HG02588 (cell line): ENCODE measurements at regions not wholly inside any gene's neighbourhood (a gene's known extent, or its start where the extent isn't known, plus 50 kb on each side); places are given as distances from the start of the nearest gene placed in this dataset.
"Not testable (repeated sequence)": the region's sequence is repeated elsewhere in the genome, so short reads cannot be mapped to it uniquely, and the experiment has no call there.

Experiments used
- ATAC-seq: cut with Tn5 transposase; IDR thresholded peaks from one replicate; pipeline ENCODE4 v1.9.1; 2021; ENCODE audit warnings: mild to moderate bottlenecking, moderate library complexity; ENCODE audit not compliant: unreplicated experiment

GRCh38 chr4:62550121-62550520 lies 1350.0 kb downstream of the ADGRL3 start:
- ATAC-seq, result no peak

GRCh38 chr4:62549601-62550000 lies 1349.5 kb downstream of the ADGRL3 start:
- no peak for ATAC-seq

GRCh38 chr4:62548765-62549164 lies 1348.6 kb downstream of the ADGRL3 start:
- ATAC-seq, result no peak

GRCh38 chr4:62548108-62548524 lies 1348.0 kb downstream of the ADGRL3 start:
- ATAC-seq, result no peak

GRCh38 chr4:62544428-62544827 lies 1344.3 kb downstream of the ADGRL3 start:
- ATAC-seq, result no peak

- no peak for ATAC-seq
Observed at GRCh38 chr4:62543002-62543401, 1342.9 kb downstream of the ADGRL3 start.

- ATAC-seq, result no peak
Observed at GRCh38 chr4:62533573-62533972, 1333.4 kb downstream of the ADGRL3 start.

GRCh38 chr4:62531731-62532130 lies 1331.6 kb downstream of the ADGRL3 start:
- ATAC-seq, result no peak

GRCh38 chr4:62531264-62531663 lies 1331.1 kb downstream of the ADGRL3 start:
- no peak for ATAC-seq

GRCh38 chr4:62528874-62529273 lies 1328.7 kb downstream of the ADGRL3 start:
- no peak for ATAC-seq

GRCh38 chr4:62526671-62527070 lies 1326.5 kb downstream of the ADGRL3 start:
- no peak for ATAC-seq

- no peak for ATAC-seq
Observed at GRCh38 chr4:62523256-62523655, 1323.1 kb downstream of the ADGRL3 start.

- ATAC-seq, result no peak
Observed at GRCh38 chr4:62522273-62522672, 1322.1 kb downstream of the ADGRL3 start.

GRCh38 chr4:62517716-62518115 lies 1317.6 kb downstream of the ADGRL3 start:
- no peak for ATAC-seq

GRCh38 chr4:62513306-62513705 lies 1313.2 kb downstream of the ADGRL3 start:
- ATAC-seq, result no peak

- no peak for ATAC-seq
Observed at GRCh38 chr4:62512271-62512670, 1312.1 kb downstream of the ADGRL3 start.

GRCh38 chr4:62510228-62510627 lies 1310.1 kb downstream of the ADGRL3 start:
- ATAC-seq, result no peak

- ATAC-seq, result no peak
Observed at GRCh38 chr4:62500296-62500695, 1300.2 kb downstream of the ADGRL3 start.

GRCh38 chr4:62495032-62495431 lies 1294.9 kb downstream of the ADGRL3 start:
- no peak for ATAC-seq

- ATAC-seq, result not testable (repeated sequence)
Observed at GRCh38 chr4:62491756-62492155, 1291.6 kb downstream of the ADGRL3 start.

GRCh38 chr4:62490635-62491034 lies 1290.5 kb downstream of the ADGRL3 start:
- ATAC-seq, result no peak

GRCh38 chr4:62487016-62487415 lies 1286.9 kb downstream of the ADGRL3 start:
- no peak for ATAC-seq

GRCh38 chr4:62484357-62484756 lies 1284.2 kb downstream of the ADGRL3 start:
- ATAC-seq, result no peak

GRCh38 chr4:62482355-62482754 lies 1282.2 kb downstream of the ADGRL3 start:
- ATAC-seq, result no peak
